T-helper 17 cell (primary cell): ENCODE measurements at regions not wholly inside any gene's neighbourhood (a gene's known extent, or its start where the extent isn't known, plus 50 kb on each side); places are given as distances from the start of the nearest gene placed in this dataset.

Experiments
- ATAC-seq: fragments of 150-1000 bp; cut with Tn5 transposase; 2 replicates; pipeline ENCODE4 v1.10.0; 2021; ENCODE audit warnings: mild to moderate bottlenecking, moderate library complexity
- DNase-seq, 3 donors: peaks; one replicate each; pipeline versions ENCODE4 v3.0.0 to v3.0.0-alpha.2; 2020 to 2021
- H3K9me3 ChIP-seq: one replicate; pipeline ENCODE4 v1.7.0; 2013; ENCODE audit warnings: low read length, mild to moderate bottlenecking; ENCODE audit not compliant: control insufficient read depth, poor library complexity, severe bottlenecking
- H3K27ac Mint-ChIP-seq: one replicate; pipeline ENCODE4 v1.8.0; 2022; ENCODE audit warnings: mild to moderate bottlenecking, moderate library complexity, mixed read lengths
- H3K27me3 Mint-ChIP-seq: one replicate; pipeline ENCODE4 v1.8.0; 2022; ENCODE audit warnings: mixed read lengths
- H3K36me3 Mint-ChIP-seq: one replicate; pipeline ENCODE4 v1.8.0; 2022; ENCODE audit warnings: low read depth, mixed read lengths
- H3K4me1 Mint-ChIP-seq: one replicate; pipeline ENCODE4 v1.8.0; 2022; ENCODE audit warnings: mild to moderate bottlenecking, mixed read lengths
- H3K4me3 Mint-ChIP-seq: one replicate; pipeline ENCODE4 v1.8.0; 2022; ENCODE audit warnings: mild to moderate bottlenecking, moderate library complexity, mixed read lengths

DNA sequence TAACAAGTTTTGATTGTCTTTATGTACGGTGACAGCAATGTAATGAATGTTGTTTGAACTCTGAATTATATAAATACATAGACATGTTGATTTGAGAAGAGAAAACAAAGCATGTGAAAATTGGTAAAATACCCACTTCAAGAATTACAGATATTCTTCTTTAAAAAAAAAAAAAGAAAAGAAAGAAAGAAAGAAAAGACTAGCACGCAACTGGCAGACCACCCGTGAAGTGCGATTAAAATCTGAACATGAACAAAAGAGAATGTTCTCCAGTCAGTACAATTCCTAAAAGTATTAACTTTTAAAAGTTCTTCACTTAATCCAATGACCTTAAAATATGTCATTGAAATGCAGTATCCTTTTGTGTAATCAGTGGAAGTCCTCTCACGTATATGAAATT, 434.9 kb downstream of the TFAP2A start:
- Mint-ChIP-seq H3K36me3 (no peaks in the 10 kb centered on the region), H3K27ac (no peak overlapping the region), H3K27me3 (no peaks in the 10 kb centered on the region), H3K4me3 (no peak overlapping the region), H3K4me1 (no peaks in the 10 kb centered on the region)
- ATAC-seq = no peak
- DNase-seq = no peak
- H3K9me3 ChIP-seq = no peaks in the 10 kb centered on the region

DNA sequence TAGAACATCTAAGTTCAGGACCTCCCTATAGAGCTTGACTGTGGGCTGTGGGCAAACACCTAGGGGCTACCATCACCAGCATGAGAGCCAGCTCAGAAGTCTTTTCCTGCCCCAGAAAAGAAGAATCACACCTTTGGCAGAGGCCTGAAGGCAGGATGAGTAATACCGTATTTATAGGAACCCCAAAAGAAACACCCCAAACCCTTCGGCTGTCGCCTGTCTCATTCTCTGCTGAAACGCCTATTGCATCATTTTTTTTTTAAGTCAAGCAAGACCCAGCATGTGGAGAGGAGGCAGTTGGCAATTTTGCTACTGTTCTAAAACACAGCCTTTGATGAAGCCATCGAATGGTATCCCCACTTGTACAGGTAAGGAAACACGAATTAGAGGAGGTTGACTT, 436.4 kb downstream of the TFAP2A start:
- no peaks in the 10 kb centered on the region for H3K9me3 ChIP-seq
- no peaks in the 10 kb centered on the region for H3K36me3 Mint-ChIP-seq
- ATAC-seq = no peak
- no peak for DNase-seq
- H3K4me3 Mint-ChIP-seq = no peak overlapping the region
- H3K27ac Mint-ChIP-seq = no peak overlapping the region
- no peaks in the 10 kb centered on the region for H3K4me1 Mint-ChIP-seq
- no peaks in the 10 kb centered on the region for H3K27me3 Mint-ChIP-seq

DNA sequence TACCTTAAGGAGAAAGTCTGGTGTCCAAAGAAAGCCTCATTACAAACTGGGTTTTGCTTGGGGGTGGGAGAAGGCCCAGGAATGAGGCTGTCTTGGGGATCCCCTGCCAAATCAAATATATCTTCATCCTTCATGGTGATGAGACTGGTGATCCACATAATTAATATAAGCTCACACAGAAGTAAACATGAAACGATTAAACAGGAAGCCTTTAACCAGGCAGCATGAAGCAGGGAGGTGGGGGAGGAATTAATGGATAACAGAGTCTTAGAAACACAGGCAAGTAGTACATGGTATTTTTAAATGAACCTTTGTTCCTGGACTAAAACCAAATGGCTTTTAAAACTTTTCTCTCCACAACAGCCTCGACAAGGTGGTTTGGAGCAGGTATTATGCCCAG, 437.5 kb downstream of the TFAP2A start:
- ATAC-seq (no peak), DNase-seq (no peak)
- H3K27me3 Mint-ChIP-seq = no peaks in the 10 kb centered on the region
- H3K27ac Mint-ChIP-seq = no peak overlapping the region
- no peaks in the 10 kb centered on the region for H3K36me3 Mint-ChIP-seq
- no peak overlapping the region for H3K4me3 Mint-ChIP-seq
- H3K9me3 ChIP-seq = no peaks in the 10 kb centered on the region
- no peaks in the 10 kb centered on the region for H3K4me1 Mint-ChIP-seq

- DNase-seq (no peak), ATAC-seq (no peak)
- Mint-ChIP-seq H3K36me3 (no peaks in the 10 kb centered on the region), H3K27me3 (no peaks in the 10 kb centered on the region), H3K27ac (no peak overlapping the region), H3K4me3 (no peak overlapping the region), H3K4me1 (no peaks in the 10 kb centered on the region)
- H3K9me3 ChIP-seq = no peaks in the 10 kb centered on the region
Observed at GRCh38 chr6:9961646-9962045, 453.2 kb downstream of the TFAP2A start.

DNA sequence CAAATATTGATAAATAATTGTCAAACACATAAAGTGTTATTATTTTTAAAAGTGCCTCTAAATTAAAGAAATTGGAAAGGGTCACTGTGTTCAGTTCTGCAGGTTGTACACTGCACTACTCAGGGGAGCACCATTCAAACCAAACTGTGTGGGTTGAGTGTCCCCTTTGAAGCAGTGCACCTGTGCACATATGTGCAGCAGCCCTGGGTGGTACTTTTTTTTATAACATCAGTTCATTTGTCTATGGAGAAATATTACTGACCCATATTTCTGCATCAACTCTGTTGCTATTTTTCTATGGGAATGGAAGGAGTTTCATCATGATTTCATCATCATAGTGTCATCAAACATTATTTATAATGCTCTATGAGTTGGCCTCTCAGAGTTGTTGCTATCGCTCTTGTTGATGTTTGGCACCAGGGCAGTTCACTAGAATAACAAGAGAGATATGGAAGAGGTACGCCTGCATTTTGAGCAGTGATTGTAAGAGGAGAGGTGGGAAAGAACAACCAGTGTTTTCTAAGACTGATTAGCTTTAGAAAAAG, 457.6 kb downstream of the TFAP2A start:
- Mint-ChIP-seq H3K36me3 (no peaks in the 10 kb centered on the region), H3K27ac (no peak overlapping the region), H3K4me1 (no peaks in the 10 kb centered on the region), H3K27me3 (no peaks in the 10 kb centered on the region), H3K4me3 (no peak overlapping the region)
- DNase-seq = no peak
- no peaks in the 10 kb centered on the region for H3K9me3 ChIP-seq
- ATAC-seq = no peak

DNA sequence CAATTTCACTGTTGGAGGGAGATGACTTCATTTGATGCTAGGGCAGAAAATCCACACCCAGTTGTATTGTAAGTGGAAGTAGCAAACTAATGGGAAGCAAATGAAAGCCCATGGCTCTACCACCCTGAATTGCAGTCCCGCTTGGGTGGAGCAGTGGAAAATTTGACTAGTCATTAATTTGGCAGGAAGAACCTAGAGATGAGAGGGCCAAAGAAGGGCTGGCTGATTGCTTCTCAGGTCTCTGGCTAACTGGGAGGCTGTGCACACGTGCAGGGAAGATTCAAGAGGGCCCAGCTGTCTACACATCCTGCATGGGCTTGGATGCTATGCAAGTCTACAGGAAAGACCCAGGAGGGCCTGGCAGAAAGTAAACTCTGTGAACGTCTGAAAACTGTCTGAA, 466.2 kb downstream of the TFAP2A start:
- H3K27ac Mint-ChIP-seq = no peak overlapping the region
- H3K4me1 Mint-ChIP-seq = no peaks in the 10 kb centered on the region
- no peak for DNase-seq

GRCh38 chr6:9943986-9944385, 470.9 kb downstream of the TFAP2A start:
- ATAC-seq = no peak
- H3K4me1 Mint-ChIP-seq = no peaks in the 10 kb centered on the region
- no peaks in the 10 kb centered on the region for H3K36me3 Mint-ChIP-seq
- H3K27me3 Mint-ChIP-seq = no peaks in the 10 kb centered on the region
- DNase-seq = no peak
- no peaks in the 10 kb centered on the region for H3K9me3 ChIP-seq
- H3K27ac Mint-ChIP-seq = no peak overlapping the region
- H3K4me3 Mint-ChIP-seq = no peak overlapping the region

More for the DNA sequence above, 466.2 kb downstream of the TFAP2A start:
- H3K4me3 Mint-ChIP-seq = no peak overlapping the region
- no peaks in the 10 kb centered on the region for H3K36me3 Mint-ChIP-seq
- no peak for ATAC-seq
- H3K27me3 Mint-ChIP-seq = no peaks in the 10 kb centered on the region
- no peaks in the 10 kb centered on the region for H3K9me3 ChIP-seq

DNA sequence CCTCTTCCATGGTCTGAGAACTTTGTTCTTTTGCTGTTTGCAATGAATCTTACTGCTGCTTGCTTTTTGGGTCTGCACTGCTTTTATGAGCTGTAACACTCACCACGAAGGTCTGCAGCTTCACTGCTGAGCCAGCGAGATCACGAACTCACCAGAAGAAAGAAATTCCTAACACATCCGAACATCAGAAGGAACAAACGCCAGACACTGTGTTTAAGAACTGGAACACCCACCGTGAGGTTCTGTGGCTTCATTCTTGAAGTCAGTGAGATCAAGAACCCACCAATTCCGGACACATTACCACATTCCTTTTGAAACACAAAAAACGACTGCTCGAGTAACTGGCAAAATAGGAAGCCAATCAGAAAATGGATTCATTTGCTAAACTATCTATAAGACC, 471.8 kb downstream of the TFAP2A start:
- Mint-ChIP-seq H3K27ac (no peak overlapping the region), H3K27me3 (no peaks in the 10 kb centered on the region), H3K4me1 (no peaks in the 10 kb centered on the region), H3K4me3 (no peak overlapping the region), H3K36me3 (no peaks in the 10 kb centered on the region)
- ATAC-seq = no peak
- no peaks in the 10 kb centered on the region for H3K9me3 ChIP-seq
- no peak for DNase-seq

DNA sequence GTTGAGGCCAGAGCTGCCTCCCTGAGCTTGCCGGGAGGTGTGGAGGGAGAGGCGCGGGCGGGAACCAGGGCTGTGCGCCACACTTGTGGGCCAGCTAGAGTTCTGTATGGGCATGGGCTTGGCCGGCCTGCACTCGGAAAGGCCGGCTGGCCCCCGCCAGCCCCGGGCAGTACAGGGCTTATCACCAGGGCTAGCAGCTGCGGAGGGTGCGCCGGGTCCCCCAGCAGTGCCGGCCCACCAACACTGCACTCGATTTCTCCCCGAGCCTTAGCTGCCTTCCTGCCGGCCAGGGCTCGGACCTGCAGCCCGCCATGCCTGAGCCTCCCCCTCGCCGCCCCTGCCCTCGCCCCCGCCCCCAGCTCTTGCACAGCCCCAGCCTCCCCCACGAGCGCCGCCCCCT, 472.7 kb downstream of the TFAP2A start:
- no peaks in the 10 kb centered on the region for H3K9me3 ChIP-seq
- DNase-seq (no peak), ATAC-seq (no peak)
- H3K36me3 Mint-ChIP-seq = no peaks in the 10 kb centered on the region
- no peaks in the 10 kb centered on the region for H3K27me3 Mint-ChIP-seq
- H3K27ac Mint-ChIP-seq = no peak overlapping the region
- no peaks in the 10 kb centered on the region for H3K4me1 Mint-ChIP-seq
- H3K4me3 Mint-ChIP-seq = no peak overlapping the region

GRCh38 chr6:9938801-9939200, 476.1 kb downstream of the TFAP2A start:
- H3K36me3 Mint-ChIP-seq = no peaks in the 10 kb centered on the region

GRCh38 chr6:9937031-9937763, 477.7 kb downstream of the TFAP2A start:
- no peaks in the 10 kb centered on the region for H3K4me1 Mint-ChIP-seq
- DNase-seq = no peak
- no peaks in the 10 kb centered on the region for H3K36me3 Mint-ChIP-seq
- H3K4me3 Mint-ChIP-seq = no peak overlapping the region
- H3K27me3 Mint-ChIP-seq = no peaks in the 10 kb centered on the region
- H3K27ac Mint-ChIP-seq = no peak overlapping the region
- no peaks in the 10 kb centered on the region for H3K9me3 ChIP-seq
- ATAC-seq = no peak

More at GRCh38 chr6:9938801-9939200, 476.1 kb downstream of the TFAP2A start:
- Mint-ChIP-seq H3K4me3 (no peak overlapping the region), H3K27ac (no peak overlapping the region), H3K4me1 (no peaks in the 10 kb centered on the region), H3K27me3 (no peaks in the 10 kb centered on the region)
- no peaks in the 10 kb centered on the region for H3K9me3 ChIP-seq
- DNase-seq (no peak), ATAC-seq (no peak)

DNA sequence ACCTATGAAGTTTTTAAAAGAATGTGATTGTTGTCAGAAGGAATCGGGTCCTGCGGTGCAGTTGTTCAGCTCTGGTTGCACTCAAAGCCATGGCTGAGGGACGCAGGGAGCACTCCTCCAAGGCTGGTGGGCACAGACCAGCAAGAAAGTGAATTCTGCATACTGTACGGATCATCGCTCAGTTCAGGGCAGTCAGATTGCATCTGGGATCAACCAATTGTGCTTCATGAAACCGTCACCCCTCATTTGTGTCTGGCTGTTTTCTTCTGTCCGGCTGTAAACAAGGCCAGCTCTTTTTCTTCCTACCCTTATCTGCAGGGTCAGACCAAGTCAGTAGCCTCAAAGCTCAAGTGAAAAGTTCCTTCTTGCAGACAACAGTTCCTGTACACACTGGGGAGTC, 478.3 kb downstream of the TFAP2A start:
- no peak overlapping the region for H3K4me3 Mint-ChIP-seq
- H3K27ac Mint-ChIP-seq = no peak overlapping the region
- ATAC-seq (no peak), DNase-seq (no peak)
- no peaks in the 10 kb centered on the region for H3K9me3 ChIP-seq
- no peaks in the 10 kb centered on the region for H3K4me1 Mint-ChIP-seq
- H3K27me3 Mint-ChIP-seq = no peaks in the 10 kb centered on the region
- no peaks in the 10 kb centered on the region for H3K36me3 Mint-ChIP-seq

DNA sequence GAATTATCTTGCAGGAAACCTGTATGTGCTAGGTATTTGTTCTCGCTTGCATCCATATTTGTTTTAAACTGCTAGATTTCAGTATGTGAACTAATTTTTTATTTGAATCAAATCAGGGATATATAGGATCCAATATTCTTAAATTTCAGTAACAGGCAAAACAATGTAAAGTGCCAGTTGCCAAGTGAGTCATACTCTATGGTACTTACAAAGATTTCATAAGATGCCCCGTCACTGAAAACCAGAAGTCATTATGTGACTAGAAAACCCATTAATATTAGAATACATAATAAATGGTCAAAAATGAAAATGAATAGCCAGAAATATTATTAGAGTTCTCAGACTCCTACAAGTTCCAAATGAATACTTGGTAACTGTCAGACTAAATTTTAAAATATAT, 481.2 kb downstream of the TFAP2A start:
- DNase-seq (no peak), ATAC-seq (no peak)
- H3K9me3 ChIP-seq = no peaks in the 10 kb centered on the region
- no peak overlapping the region for H3K4me3 Mint-ChIP-seq
- no peaks in the 10 kb centered on the region for H3K4me1 Mint-ChIP-seq
- H3K27ac Mint-ChIP-seq = no peak overlapping the region
- no peaks in the 10 kb centered on the region for H3K36me3 Mint-ChIP-seq
- no peaks in the 10 kb centered on the region for H3K27me3 Mint-ChIP-seq

- Mint-ChIP-seq H3K4me3 (no peak overlapping the region), H3K27me3 (no peaks in the 10 kb centered on the region), H3K36me3 (no peaks in the 10 kb centered on the region), H3K4me1 (no peaks in the 10 kb centered on the region), H3K27ac (no peak overlapping the region)
- no peak for ATAC-seq
- H3K9me3 ChIP-seq = no peaks in the 10 kb centered on the region
- no peak for DNase-seq
Observed at GRCh38 chr6:9927275-9927674, 487.6 kb downstream of the TFAP2A start.
